Activated CD4-positive, alpha-beta T cell treated with anti-CD3 and anti-CD28 coated beads for 4 hours (primary cell): ENCODE measurements at regions not wholly inside any gene's neighbourhood (a gene's known extent, or its start where the extent isn't known, plus 50 kb on each side); places are given as distances from the start of the nearest gene placed in this dataset.

Source experiments
- DNase-seq, 2 donors: peaks; one replicate each; pipeline ENCODE4 v3.0.0-alpha.2; 2020

GRCh38 chr5:93096561-93096960, 484.5 kb downstream of the NR2F1-AS1 start:
- DNase-seq, result no peak

GRCh38 chr5:93092349-93093105, 488.5 kb downstream of the NR2F1-AS1 start:
- no peak for DNase-seq

GRCh38 chr5:93090698-93091097, 490.3 kb downstream of the NR2F1-AS1 start:
- no peak for DNase-seq

- no peak for DNase-seq
Observed at GRCh38 chr5:93088592-93089389, 492.2 kb downstream of the NR2F1-AS1 start.

- no peak for DNase-seq
Observed at GRCh38 chr5:93087326-93087725, 493.7 kb downstream of the NR2F1-AS1 start.

GRCh38 chr5:93082981-93083380, 498.0 kb downstream of the NR2F1-AS1 start:
- no peak for DNase-seq

GRCh38 chr5:93079046-93079445, 502.0 kb downstream of the NR2F1-AS1 start:
- DNase-seq, result no peak

GRCh38 chr5:93078082-93079038, 502.7 kb downstream of the NR2F1-AS1 start:
- DNase-seq, result no peak

- no peak for DNase-seq
Observed at GRCh38 chr5:93076566-93076965, 504.5 kb downstream of the NR2F1-AS1 start.

GRCh38 chr5:93076096-93076495, 504.9 kb downstream of the NR2F1-AS1 start:
- no peak for DNase-seq

- DNase-seq, result no peak
Observed at GRCh38 chr5:93073547-93073946, 507.5 kb downstream of the NR2F1-AS1 start.

- no peak for DNase-seq
Observed at GRCh38 chr5:93072831-93073459, 508.1 kb downstream of the NR2F1-AS1 start.

- no peak for DNase-seq
Observed at GRCh38 chr5:93071710-93072109, 509.3 kb downstream of the NR2F1-AS1 start.

GRCh38 chr5:93070938-93071337, 510.1 kb downstream of the NR2F1-AS1 start:
- no peak for DNase-seq

- no peak for DNase-seq
Observed at GRCh38 chr5:93069276-93069675, 511.7 kb downstream of the NR2F1-AS1 start.

GRCh38 chr5:93062548-93062947, 518.5 kb downstream of the NR2F1-AS1 start:
- DNase-seq, result no peak

GRCh38 chr5:93058309-93058708, 522.7 kb downstream of the NR2F1-AS1 start:
- no peak for DNase-seq

GRCh38 chr5:93057311-93057710, 523.7 kb downstream of the NR2F1-AS1 start:
- no peak for DNase-seq

GRCh38 chr5:93055971-93056370, 525.0 kb downstream of the NR2F1-AS1 start:
- DNase-seq, result no peak

- DNase-seq, result no peak
Observed at GRCh38 chr5:93055561-93055960, 525.5 kb downstream of the NR2F1-AS1 start.

GRCh38 chr5:93054424-93055163, 526.4 kb downstream of the NR2F1-AS1 start:
- no peak for DNase-seq

- no peak for DNase-seq
Observed at GRCh38 chr5:93053825-93054224, 527.2 kb downstream of the NR2F1-AS1 start.
